Heart left ventricle (tissue), 13 donors: ENCODE measurements at regions not wholly inside any gene's neighbourhood (a gene's known extent, or its start where the extent isn't known, plus 50 kb on each side); places are given as distances from the start of the nearest gene placed in this dataset.

Experiments
- POLR2A ChIP-seq, 2 donors: fragments of 450-650 bp; IDR thresholded peaks; one replicate each; pipeline ENCODE4 v1.6.1; 2017; ENCODE audit warnings: antibody characterized with exemption in 2 of 2, mild to moderate bottlenecking in 2 of 2, moderate library complexity in 2 of 2
- TF ChIP-seq, protein P1 (sequence below), 12 donors: fragments of 200-600 bp; sonication (generic) in 4 of 12; IDR thresholded peaks; one replicate each; pipeline versions ENCODE4 v1.5.0 to v1.8.0; 2018 to 2022; ENCODE audit warnings: antibody characterized with exemption in 12 of 12, mild to moderate bottlenecking in 5 of 12
- donor health status: ischemic (EF 13 %, LVEDD 7.1; RV severe dilation, severe dysfunction).
- donor health status: DM: no; HTN: yes; CAD: no.
- donor health status: DM: no; HTN: no; CAD: no.
- donor health status: ischemic (EF 25% LVEDD 6.9; RV normal size, moderate dysfunction).
- donor health status: ischemic (EF 25% LVEDD 5.7; RV mildly dilated, moderate dysfunction).
- donor health status: ischemic (EF 35%, LVEDD 5.7; RV mildly dilated, moderate dysfunction).
- donor health status: nonischemic (EF 11% LVEDD 7.7; RV severe dilation, severe dysfunction).
- donor health status: DM: yes; HTN: yes; CAD: no.
- donor health status: PGD.
- donor health status: ischemic (EF 29% LVEDD 5.4; RV normal size, mild dysfunction).
- donor health status: nonischemic (EF 23%, LVEDD 6.1; RV moderate dilation, normal function).

DNA sequence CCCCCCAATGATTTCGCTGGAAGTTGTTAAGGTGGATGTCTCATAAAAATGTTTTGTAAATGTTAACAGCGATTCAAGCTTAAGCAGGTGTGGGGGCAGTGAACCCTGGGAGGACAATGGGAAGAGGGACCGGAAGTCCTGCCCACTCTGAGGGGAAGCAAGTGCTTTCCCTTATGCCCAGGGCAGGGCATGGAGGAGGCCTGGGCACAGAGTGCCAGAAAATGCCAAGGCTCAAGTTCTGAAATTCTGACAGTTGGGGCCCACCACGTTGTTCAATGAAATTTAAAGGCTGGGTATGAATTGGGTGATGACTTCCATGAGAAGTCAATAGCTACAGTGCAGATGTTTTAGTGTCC is 132.7 kb upstream of the SALL4 start:
- TF ChIP-seq, protein P1, sequence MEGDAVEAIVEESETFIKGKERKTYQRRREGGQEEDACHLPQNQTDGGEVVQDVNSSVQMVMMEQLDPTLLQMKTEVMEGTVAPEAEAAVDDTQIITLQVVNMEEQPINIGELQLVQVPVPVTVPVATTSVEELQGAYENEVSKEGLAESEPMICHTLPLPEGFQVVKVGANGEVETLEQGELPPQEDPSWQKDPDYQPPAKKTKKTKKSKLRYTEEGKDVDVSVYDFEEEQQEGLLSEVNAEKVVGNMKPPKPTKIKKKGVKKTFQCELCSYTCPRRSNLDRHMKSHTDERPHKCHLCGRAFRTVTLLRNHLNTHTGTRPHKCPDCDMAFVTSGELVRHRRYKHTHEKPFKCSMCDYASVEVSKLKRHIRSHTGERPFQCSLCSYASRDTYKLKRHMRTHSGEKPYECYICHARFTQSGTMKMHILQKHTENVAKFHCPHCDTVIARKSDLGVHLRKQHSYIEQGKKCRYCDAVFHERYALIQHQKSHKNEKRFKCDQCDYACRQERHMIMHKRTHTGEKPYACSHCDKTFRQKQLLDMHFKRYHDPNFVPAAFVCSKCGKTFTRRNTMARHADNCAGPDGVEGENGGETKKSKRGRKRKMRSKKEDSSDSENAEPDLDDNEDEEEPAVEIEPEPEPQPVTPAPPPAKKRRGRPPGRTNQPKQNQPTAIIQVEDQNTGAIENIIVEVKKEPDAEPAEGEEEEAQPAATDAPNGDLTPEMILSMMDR (IDR thresholded peaks at IDR 0.05): no peak
- no peak for TF ChIP-seq POLR2A (IDR thresholded peaks at IDR 0.05)
